DMS153 (cell line): ENCODE measurements at regions not wholly inside any gene's neighbourhood (a gene's known extent, or its start where the extent isn't known, plus 50 kb on each side); places are given as distances from the start of the nearest gene placed in this dataset.
"Not testable (repeated sequence)": the region's sequence is repeated elsewhere in the genome, so short reads cannot be mapped to it uniquely, and the experiment has no call there.

Experiments
- DNase-seq: peaks from one replicate; lab custom pipeline; 2025; lab: John Stamatoyannopoulos, UW

DNA sequence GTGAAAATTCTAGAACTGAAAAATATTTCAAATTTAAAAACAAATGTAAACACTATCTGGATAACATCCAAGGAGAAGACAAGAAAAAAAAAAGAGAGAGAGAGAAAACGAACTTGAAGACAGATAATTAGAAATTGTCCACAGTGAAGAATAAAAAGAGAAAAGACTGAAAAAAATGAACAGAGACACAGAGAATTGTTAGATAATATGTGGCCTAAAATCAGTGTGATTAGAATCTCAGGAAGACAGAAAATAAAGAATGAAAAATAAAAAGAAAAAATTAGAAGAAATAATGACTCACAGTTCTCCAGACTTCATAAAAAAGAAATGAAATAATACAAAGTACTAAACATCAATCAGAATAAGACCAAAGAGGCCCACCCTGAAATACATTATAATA lies 1209.3 kb downstream of the FSCB start:
- DNase-seq, result no peak

- DNase-seq, result not testable (repeated sequence)
These were observed 1211.0 kb downstream of the FSCB start for GRCh38 chr14:43296061-43296460.

DNA sequence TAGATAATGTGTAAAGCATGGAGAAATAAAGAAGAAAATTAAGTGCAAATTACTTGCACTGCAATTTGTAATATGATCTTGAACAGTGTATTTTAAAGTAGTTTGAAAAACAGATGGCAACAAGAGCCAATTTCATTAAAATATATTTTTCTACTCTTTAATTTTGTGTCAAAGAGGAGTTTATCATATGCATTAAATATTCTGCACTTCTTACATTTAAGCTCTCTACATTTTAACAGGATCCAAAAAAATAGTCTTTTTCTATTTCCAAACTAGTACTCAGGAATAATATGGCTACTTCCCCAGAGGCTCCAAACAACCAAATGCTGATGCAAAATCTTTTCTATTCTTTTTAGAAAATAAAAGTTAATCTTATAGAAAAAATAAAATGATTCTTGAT lies 1221.5 kb downstream of the FSCB start:
- DNase-seq, result no peak

DNA sequence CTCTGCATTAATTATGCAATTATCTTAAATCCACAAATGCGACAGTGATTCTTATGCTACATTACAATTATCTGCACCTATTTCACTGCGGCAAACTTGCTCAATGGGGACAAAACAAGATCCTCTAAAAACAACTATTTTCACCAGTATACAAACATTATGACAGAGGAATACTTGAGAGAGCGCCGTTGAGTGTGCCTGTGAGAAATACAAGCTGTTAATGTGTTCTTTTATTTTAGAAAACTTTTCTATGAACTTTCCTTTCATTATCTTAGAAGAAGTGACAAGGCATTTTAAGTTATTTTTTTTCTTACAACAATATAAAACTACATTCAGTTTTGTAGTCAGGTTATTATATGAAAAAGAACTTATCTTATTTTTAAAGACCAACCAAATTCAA lies 1247.0 kb downstream of the FSCB start:
- DNase-seq, result no peak

DNA sequence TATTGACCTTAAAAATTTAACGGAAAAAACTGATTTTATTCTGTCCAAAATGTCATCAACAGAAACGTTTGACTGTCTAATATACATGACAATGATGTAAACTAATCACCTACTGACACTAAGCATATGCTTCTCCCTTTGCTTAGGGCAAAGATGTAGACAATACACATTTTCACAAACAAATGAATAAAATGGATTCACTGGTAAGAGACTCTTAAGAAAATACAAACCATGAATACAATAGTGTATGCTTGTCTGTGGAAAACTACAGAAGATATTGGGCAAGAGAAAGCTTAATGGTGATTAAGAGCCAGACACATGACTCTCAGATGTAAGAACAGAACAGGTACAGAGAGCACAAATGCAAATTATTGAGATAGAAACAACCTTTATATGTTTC lies 1248.7 kb downstream of the FSCB start:
- DNase-seq, result no peak

DNA sequence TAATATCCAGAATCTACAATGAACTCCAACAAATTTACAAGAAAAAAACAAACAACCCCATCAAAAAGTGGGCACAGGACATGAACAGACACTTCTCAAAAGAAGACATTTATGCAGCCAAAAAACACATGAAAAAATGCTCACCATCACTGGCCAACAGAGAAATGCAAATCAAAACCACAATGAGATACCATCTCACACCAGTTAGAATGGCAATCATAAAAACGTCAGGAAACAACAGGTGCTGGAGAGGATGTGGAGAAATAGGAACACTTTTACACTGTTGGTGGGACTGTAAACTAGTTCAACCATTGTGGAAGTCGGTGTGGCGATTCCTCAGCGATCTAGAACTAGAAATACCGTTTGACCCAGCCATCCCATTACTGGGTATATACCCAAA lies 1250.1 kb downstream of the FSCB start:
- not testable (repeated sequence) for DNase-seq

DNA sequence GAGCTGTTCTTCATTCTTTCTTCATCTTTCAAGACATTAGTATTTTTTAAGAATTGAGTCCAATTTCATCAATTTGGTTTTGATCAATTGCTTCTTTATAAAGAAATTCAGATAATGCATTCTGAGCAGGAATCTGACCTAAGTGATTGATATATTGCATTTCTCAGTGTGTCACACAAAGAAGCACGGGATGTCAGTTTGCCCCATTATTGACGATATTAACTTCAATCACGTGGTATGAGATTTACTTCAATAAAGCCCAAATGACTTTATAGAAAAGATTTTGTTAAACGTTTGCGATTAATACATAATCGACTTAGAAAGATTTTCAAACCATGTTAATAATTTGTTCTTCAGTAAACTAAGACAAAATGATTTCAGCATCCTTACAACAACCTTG lies 1254.2 kb downstream of the FSCB start:
- DNase-seq, result no peak

- DNase-seq, result no peak
These were observed 1257.5 kb downstream of the FSCB start for GRCh38 chr14:43249591-43249990.

DNA sequence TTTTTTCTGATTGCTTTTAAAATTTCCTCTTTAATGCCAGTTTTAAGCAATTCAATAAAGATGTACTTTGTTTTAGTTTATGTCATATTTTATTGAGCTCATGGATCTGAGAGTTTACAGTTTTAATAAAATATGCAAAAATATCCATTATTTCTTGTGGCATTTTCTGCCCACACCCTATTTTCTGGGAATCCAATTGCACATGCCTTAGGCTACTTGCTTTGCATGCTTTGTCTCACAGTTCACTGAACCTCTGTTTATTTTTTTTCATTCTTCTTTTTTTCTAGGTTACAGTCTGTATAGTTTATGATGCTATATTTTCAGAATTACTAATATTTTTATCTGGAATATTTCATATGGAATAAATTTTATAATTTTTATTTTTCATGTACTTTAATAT lies 1258.0 kb downstream of the FSCB start:
- DNase-seq, result no peak

GRCh38 chr14:43247877-43248276 lies 1259.2 kb downstream of the FSCB start:
- no peak for DNase-seq

GRCh38 chr14:43244142-43244625 lies 1262.9 kb downstream of the FSCB start:
- no peak for DNase-seq

- no peak for DNase-seq
These were observed 1263.9 kb downstream of the FSCB start for GRCh38 chr14:43243168-43243567.

- no peak for DNase-seq
These were observed 1274.8 kb downstream of the FSCB start for GRCh38 chr14:43232261-43232660.

GRCh38 chr14:43215524-43215923 lies 1291.6 kb downstream of the FSCB start:
- DNase-seq, result no peak

DNA sequence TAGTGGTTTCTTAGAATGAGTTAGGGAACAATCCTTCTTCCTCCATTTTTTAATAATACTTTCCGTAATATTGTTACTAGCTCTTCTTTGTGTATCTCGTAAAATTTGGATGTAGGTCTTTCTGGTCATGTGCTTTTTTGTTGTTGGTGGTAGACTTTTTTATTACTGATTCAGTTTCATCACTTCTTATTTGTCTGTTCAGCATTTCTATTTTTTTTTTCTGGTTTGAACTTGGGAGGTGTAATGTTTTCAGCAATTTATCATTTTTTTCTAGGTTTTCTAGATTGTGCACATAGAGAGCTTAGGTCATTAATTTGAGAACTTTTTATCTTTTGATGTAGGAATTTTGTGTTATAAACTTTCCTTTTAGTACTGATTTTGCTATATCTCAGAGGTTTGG lies 1299.9 kb downstream of the FSCB start:
- no peak for DNase-seq

- DNase-seq, result no peak
These were observed 1302.3 kb downstream of the FSCB start for GRCh38 chr14:43204816-43205215.

GRCh38 chr14:43200519-43200918 lies 1306.6 kb downstream of the FSCB start:
- DNase-seq, result no peak

- DNase-seq, result no peak
These were observed 1308.6 kb downstream of the FSCB start for GRCh38 chr14:43198465-43198864.

DNA sequence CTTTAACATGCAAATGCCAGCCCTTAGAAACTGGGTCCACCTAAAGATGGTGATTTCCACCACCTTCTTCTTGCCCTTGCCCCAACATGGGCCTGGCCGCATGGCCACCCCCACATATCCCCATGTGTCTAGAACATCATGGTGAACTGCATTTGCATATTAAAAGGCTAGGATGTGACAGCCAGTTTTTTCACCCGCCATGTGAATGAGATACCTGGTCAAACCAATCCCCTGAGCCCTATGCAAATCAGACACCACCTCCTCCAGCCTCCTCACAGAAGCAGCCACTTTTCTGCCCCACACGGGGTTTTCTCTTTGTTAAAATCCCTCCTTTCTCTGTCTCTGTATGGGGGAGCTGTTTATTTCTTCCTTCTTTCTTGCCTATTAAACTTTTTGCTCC lies 1322.5 kb downstream of the FSCB start:
- DNase-seq, result no peak

- DNase-seq, result no peak
These were observed 1323.2 kb downstream of the FSCB start for GRCh38 chr14:43183916-43184315.

DNA sequence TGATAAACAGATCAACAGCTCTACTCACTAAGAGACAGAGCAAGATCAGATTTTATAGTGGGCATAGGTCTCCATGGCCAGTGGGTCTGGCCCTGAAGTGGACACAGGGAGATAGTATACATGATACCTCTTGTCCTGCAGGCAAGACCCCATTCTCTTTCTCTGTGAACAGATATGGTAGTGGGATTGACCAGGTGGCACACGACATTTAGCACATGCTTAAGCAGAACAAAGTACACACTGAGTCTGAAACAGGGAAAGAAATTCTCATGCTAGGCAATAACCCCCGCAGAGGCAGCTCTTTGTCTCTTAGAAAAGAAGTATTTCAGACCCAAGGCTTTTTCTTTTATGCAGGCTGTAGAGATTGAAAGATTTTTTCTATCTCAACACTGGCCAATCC lies 1331.2 kb downstream of the FSCB start:
- DNase-seq, result no peak

DNA sequence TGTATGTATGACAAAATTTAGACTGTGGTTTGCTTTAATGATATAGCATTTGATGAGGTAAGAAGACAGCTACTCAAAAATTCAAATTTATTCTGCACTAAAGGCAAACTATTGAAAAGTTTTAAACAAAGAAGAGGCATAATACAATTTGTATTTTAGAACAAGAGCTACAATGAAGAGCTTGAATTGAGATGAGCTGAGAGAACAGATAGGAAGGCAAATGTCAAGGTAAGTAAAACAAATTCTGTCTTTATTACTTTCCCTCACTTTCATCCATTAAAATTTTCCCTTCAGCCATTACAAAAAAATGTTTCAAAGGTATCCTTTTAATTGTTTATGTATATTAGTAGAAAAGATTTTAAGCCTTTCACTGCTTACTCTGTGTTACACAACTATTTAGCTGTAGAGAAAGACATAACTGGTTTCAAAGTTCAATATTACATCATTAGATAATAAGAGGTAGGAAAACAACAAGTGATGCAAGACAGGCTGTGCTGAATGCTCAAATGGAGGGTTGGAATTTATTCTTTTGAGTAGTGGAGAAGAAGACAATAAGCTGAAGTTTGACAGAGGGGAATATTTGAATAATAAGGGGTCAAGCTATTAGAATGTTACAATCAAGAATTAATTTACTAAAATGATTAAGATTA lies 1334.1 kb downstream of the FSCB start:
- DNase-seq, result no peak

DNA sequence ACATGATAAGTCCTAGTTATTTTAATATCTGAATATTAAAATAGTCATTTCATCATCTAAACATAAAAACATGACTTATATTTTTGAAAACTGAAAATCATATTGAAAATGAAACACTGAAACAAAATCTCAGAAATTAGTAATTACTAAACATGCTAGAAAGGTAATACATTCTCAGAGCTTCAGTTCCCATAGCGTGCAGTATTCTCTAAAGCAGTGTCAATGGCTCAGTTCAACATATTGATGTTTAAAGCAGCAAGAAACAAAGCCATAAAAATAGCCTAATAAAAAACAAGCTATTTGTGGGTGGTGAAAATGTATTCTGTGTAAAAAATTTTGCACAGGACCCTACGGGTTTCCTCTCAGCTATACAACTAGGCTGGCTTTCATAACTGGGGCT lies 1337.4 kb downstream of the FSCB start:
- no peak for DNase-seq

DNA sequence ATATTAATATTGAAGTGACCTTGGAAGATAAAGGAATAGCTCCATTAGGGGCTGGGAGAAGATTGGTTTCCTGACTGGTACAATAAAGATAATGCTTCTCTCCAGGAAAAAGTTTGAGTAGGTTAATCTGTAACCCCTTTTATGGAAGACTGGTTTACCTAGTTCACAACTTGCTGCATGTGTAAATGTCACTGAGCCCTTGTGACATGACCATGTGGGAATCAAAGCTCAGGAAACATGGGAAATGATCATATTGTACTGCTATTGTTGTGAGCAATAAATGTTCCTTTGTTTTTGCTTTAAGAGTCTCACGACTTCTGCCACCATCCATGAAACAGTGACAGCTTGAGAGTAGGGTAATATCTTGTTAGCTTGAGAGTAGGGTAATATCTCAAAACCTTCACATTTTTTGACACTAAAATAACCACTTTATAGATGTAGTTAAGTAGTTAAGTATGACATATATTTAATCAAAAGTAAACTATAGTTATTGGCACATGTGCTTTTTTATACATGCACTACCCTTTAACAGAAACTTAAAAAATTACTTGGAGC lies 1338.6 kb downstream of the FSCB start:
- no peak for DNase-seq
